ENCODE measurements at regions not wholly inside any gene's neighbourhood (a gene's known extent, or its start where the extent isn't known, plus 50 kb on each side); places are given as distances from the start of the nearest gene placed in this dataset.

- H3K9ac ChIP-seq (ENCODE audit: low read length), result no peak overlapping the region
- H3K27ac ChIP-seq (ENCODE audit: low read depth, low read length), result no peak overlapping the region
- no peaks in the 10 kb centered on the region; the same call in 1 of the 2 replicates for H3K9me3 ChIP-seq (ENCODE audit: control insufficient read depth, insufficient read depth, low read depth, low read length)
- no peaks in the 10 kb centered on the region for H3K4me1 ChIP-seq (ENCODE audit: control insufficient read depth, insufficient read depth, low read length)
- H3K27me3 ChIP-seq (ENCODE audit: control insufficient read depth, insufficient read depth, low read length), result no peaks in the 10 kb centered on the region
- H3K4me3 ChIP-seq (ENCODE audit: low read depth, low read length), result no peak overlapping the region
- no peaks in the 10 kb centered on the region for H3K36me3 ChIP-seq (ENCODE audit: control insufficient read depth, insufficient read depth, low read length)
Measured at GRCh38 chr21:24208562-24209260, 1398.6 kb downstream of the MRPL39 start.

- no peaks in the 10 kb centered on the region for H3K27me3 ChIP-seq (ENCODE audit: control insufficient read depth, insufficient read depth, low read length)
- no peaks in the 10 kb centered on the region for H3K4me1 ChIP-seq (ENCODE audit: control insufficient read depth, insufficient read depth, low read length)
- H3K9me3 ChIP-seq (ENCODE audit: control insufficient read depth, insufficient read depth, low read depth, low read length), result no peaks in the 10 kb centered on the region; the same call in 1 of the 2 replicates
- H3K36me3 ChIP-seq (ENCODE audit: control insufficient read depth, insufficient read depth, low read length), result no peaks in the 10 kb centered on the region
- no peak overlapping the region for H3K27ac ChIP-seq (ENCODE audit: low read depth, low read length)
- H3K4me3 ChIP-seq (ENCODE audit: low read depth, low read length), result no peak overlapping the region
- H3K9ac ChIP-seq (ENCODE audit: low read length), result no peak overlapping the region
Measured at GRCh38 chr21:24205319-24205718, 1402.0 kb downstream of the MRPL39 start.

- no peak overlapping the region for H3K4me3 ChIP-seq (ENCODE audit: low read depth, low read length)
- H3K4me1 ChIP-seq (ENCODE audit: control insufficient read depth, insufficient read depth, low read length), result no peaks in the 10 kb centered on the region
- H3K36me3 ChIP-seq (ENCODE audit: control insufficient read depth, insufficient read depth, low read length), result no peaks in the 10 kb centered on the region
- no peak overlapping the region for H3K9ac ChIP-seq (ENCODE audit: low read length)
- H3K9me3 ChIP-seq (ENCODE audit: control insufficient read depth, insufficient read depth, low read depth, low read length), result no peaks in the 10 kb centered on the region; the same call in 1 of the 2 replicates
- H3K27ac ChIP-seq (ENCODE audit: low read depth, low read length), result no peak overlapping the region
- no peaks in the 10 kb centered on the region for H3K27me3 ChIP-seq (ENCODE audit: control insufficient read depth, insufficient read depth, low read length)
Measured at GRCh38 chr21:24204641-24205040, 1402.6 kb downstream of the MRPL39 start.

GRCh38 chr21:24200052-24200451 lies 1407.2 kb downstream of the MRPL39 start:
- Histone ChIP-seq H3K27ac (ENCODE audit: low read depth, low read length) (no peak overlapping the region), H3K36me3 (ENCODE audit: control insufficient read depth, insufficient read depth, low read length) (no peaks in the 10 kb centered on the region), H3K27me3 (ENCODE audit: control insufficient read depth, insufficient read depth, low read length) (no peaks in the 10 kb centered on the region), H3K4me1 (ENCODE audit: control insufficient read depth, insufficient read depth, low read length) (no peaks in the 10 kb centered on the region), H3K9ac (ENCODE audit: low read length) (no peak overlapping the region), H3K4me3 (ENCODE audit: low read depth, low read length) (no peak overlapping the region), H3K9me3 (ENCODE audit: control insufficient read depth, insufficient read depth, low read depth, low read length) (no peaks in the 10 kb centered on the region)

GRCh38 chr21:24197923-24198322 lies 1409.4 kb downstream of the MRPL39 start:
- no peaks in the 10 kb centered on the region for H3K36me3 ChIP-seq (ENCODE audit: control insufficient read depth, insufficient read depth, low read length)
- no peaks in the 10 kb centered on the region for H3K9me3 ChIP-seq (ENCODE audit: control insufficient read depth, insufficient read depth, low read depth, low read length)

GRCh38 chr21:24197132-24197643 lies 1410.1 kb downstream of the MRPL39 start:
- Histone ChIP-seq H3K27me3 (ENCODE audit: control insufficient read depth, insufficient read depth, low read length) (no peaks in the 10 kb centered on the region), H3K4me3 (ENCODE audit: low read depth, low read length) (no peak overlapping the region), H3K4me1 (ENCODE audit: control insufficient read depth, insufficient read depth, low read length) (no peaks in the 10 kb centered on the region), H3K9me3 (ENCODE audit: control insufficient read depth, insufficient read depth, low read depth, low read length) (no peaks in the 10 kb centered on the region), H3K36me3 (ENCODE audit: control insufficient read depth, insufficient read depth, low read length) (no peaks in the 10 kb centered on the region), H3K27ac (ENCODE audit: low read depth, low read length) (no peak overlapping the region), H3K9ac (ENCODE audit: low read length) (no peak overlapping the region)

More at GRCh38 chr21:24197923-24198322, 1409.4 kb downstream of the MRPL39 start:
- Histone ChIP-seq H3K27ac (ENCODE audit: low read depth, low read length) (no peak overlapping the region), H3K4me1 (ENCODE audit: control insufficient read depth, insufficient read depth, low read length) (no peaks in the 10 kb centered on the region), H3K9ac (ENCODE audit: low read length) (no peak overlapping the region), H3K4me3 (ENCODE audit: low read depth, low read length) (no peak overlapping the region), H3K27me3 (ENCODE audit: control insufficient read depth, insufficient read depth, low read length) (no peaks in the 10 kb centered on the region)

GRCh38 chr21:24188506-24188905 lies 1418.8 kb downstream of the MRPL39 start:
- Histone ChIP-seq H3K9me3 (ENCODE audit: control insufficient read depth, insufficient read depth, low read depth, low read length) (no peaks in the 10 kb centered on the region), H3K9ac (ENCODE audit: low read length) (no peak overlapping the region), H3K27ac (ENCODE audit: low read depth, low read length) (no peak overlapping the region), H3K4me1 (ENCODE audit: control insufficient read depth, insufficient read depth, low read length) (no peaks in the 10 kb centered on the region), H3K4me3 (ENCODE audit: low read depth, low read length) (no peak overlapping the region), H3K36me3 (ENCODE audit: control insufficient read depth, insufficient read depth, low read length) (no peaks in the 10 kb centered on the region), H3K27me3 (ENCODE audit: control insufficient read depth, insufficient read depth, low read length) (no peaks in the 10 kb centered on the region)

GRCh38 chr21:24183077-24183476 lies 1424.2 kb downstream of the MRPL39 start:
- Histone ChIP-seq H3K4me3 (ENCODE audit: low read depth, low read length) (no peak overlapping the region), H3K4me1 (ENCODE audit: control insufficient read depth, insufficient read depth, low read length) (no peaks in the 10 kb centered on the region), H3K9me3 (ENCODE audit: control insufficient read depth, insufficient read depth, low read depth, low read length) (no peaks in the 10 kb centered on the region), H3K27ac (ENCODE audit: low read depth, low read length) (no peak overlapping the region), H3K27me3 (ENCODE audit: control insufficient read depth, insufficient read depth, low read length) (no peaks in the 10 kb centered on the region), H3K36me3 (ENCODE audit: control insufficient read depth, insufficient read depth, low read length) (no peaks in the 10 kb centered on the region), H3K9ac (ENCODE audit: low read length) (no peak overlapping the region)

GRCh38 chr21:24179110-24179509 lies 1428.2 kb downstream of the MRPL39 start:
- Histone ChIP-seq H3K9ac (ENCODE audit: low read length) (no peak overlapping the region), H3K27me3 (ENCODE audit: control insufficient read depth, insufficient read depth, low read length) (no peaks in the 10 kb centered on the region), H3K4me1 (ENCODE audit: control insufficient read depth, insufficient read depth, low read length) (no peaks in the 10 kb centered on the region), H3K4me3 (ENCODE audit: low read depth, low read length) (no peak overlapping the region), H3K27ac (ENCODE audit: low read depth, low read length) (no peak overlapping the region), H3K9me3 (ENCODE audit: control insufficient read depth, insufficient read depth, low read depth, low read length) (no peaks in the 10 kb centered on the region), H3K36me3 (ENCODE audit: control insufficient read depth, insufficient read depth, low read length) (no peaks in the 10 kb centered on the region)

- H3K4me3 ChIP-seq (ENCODE audit: low read depth, low read length), result no peak overlapping the region
Measured at GRCh38 chr21:24175106-24175505, 1432.2 kb downstream of the MRPL39 start.

GRCh38 chr21:24171736-24172135 lies 1435.5 kb downstream of the MRPL39 start:
- Histone ChIP-seq H3K9ac (ENCODE audit: low read length) (no peak overlapping the region), H3K36me3 (ENCODE audit: control insufficient read depth, insufficient read depth, low read length) (no peaks in the 10 kb centered on the region), H3K9me3 (ENCODE audit: control insufficient read depth, insufficient read depth, low read depth, low read length) (no peaks in the 10 kb centered on the region), H3K4me3 (ENCODE audit: low read depth, low read length) (no peak overlapping the region), H3K4me1 (ENCODE audit: control insufficient read depth, insufficient read depth, low read length) (no peaks in the 10 kb centered on the region), H3K27me3 (ENCODE audit: control insufficient read depth, insufficient read depth, low read length) (no peaks in the 10 kb centered on the region), H3K27ac (ENCODE audit: low read depth, low read length) (no peak overlapping the region)

More at GRCh38 chr21:24175106-24175505, 1432.2 kb downstream of the MRPL39 start:
- Histone ChIP-seq H3K4me1 (ENCODE audit: control insufficient read depth, insufficient read depth, low read length) (no peaks in the 10 kb centered on the region), H3K36me3 (ENCODE audit: control insufficient read depth, insufficient read depth, low read length) (no peaks in the 10 kb centered on the region), H3K9ac (ENCODE audit: low read length) (no peak overlapping the region), H3K27ac (ENCODE audit: low read depth, low read length) (no peak overlapping the region), H3K9me3 (ENCODE audit: control insufficient read depth, insufficient read depth, low read depth, low read length) (no peaks in the 10 kb centered on the region), H3K27me3 (ENCODE audit: control insufficient read depth, insufficient read depth, low read length) (no peaks in the 10 kb centered on the region)

Measured in HUES6 (cell line).